SK-MEL-5 (cell line): ENCODE measurements at regions not wholly inside any gene's neighbourhood (a gene's known extent, or its start where the extent isn't known, plus 50 kb on each side); places are given as distances from the start of the nearest gene placed in this dataset.
"Not testable (repeated sequence)": the region's sequence is repeated elsewhere in the genome, so short reads cannot be mapped to it uniquely, and the experiment has no call there.

ENCODE experiments used
- DNase-seq: peaks from one replicate; pipeline ENCODE4 v3.0.0-alpha.2; 2016; ENCODE audit warnings: low read depth, low spot score
- in situ Hi-C: cut with HindIII; loops from 2 replicates; pipeline ENCODE4 v1.10.0; 2016; ENCODE audit warnings: low sequenced_read_pairs, high pct_unique_total_duplicates, low pct_unique_long_range_greater_than_20kb

GRCh38 chr7:15821484-15822427, 135.3 kb upstream of the MEOX2 start:
- no peak for DNase-seq
- in situ Hi-C loops = no loop called here

GRCh38 chr7:15820319-15820718, 133.8 kb upstream of the MEOX2 start:
- no peak for DNase-seq
- in situ Hi-C loops = no loop called here

GRCh38 chr7:15816835-15817426, 130.4 kb upstream of the MEOX2 start:
- in situ Hi-C loops = no loop called here
- no peak for DNase-seq

GRCh38 chr7:15813448-15813847, 127.0 kb upstream of the MEOX2 start:
- in situ Hi-C loops = no loop called here

GRCh38 chr7:15810383-15810782, 123.9 kb upstream of the MEOX2 start:
- DNase-seq, in situ Hi-C loops: not testable (repeated sequence)

More at GRCh38 chr7:15813448-15813847, 127.0 kb upstream of the MEOX2 start:
- DNase-seq = no peak

GRCh38 chr7:15809936-15810335, 123.5 kb upstream of the MEOX2 start:
- in situ Hi-C loops, DNase-seq: not testable (repeated sequence)

- in situ Hi-C loops = no loop called here
- DNase-seq = no peak
Observed at GRCh38 chr7:15805891-15806290, 119.4 kb upstream of the MEOX2 start.

GRCh38 chr7:15802425-15802824, 115.9 kb upstream of the MEOX2 start:
- in situ Hi-C loops = no loop called here
- DNase-seq = no peak

GRCh38 chr7:15801551-15801950, 115.1 kb upstream of the MEOX2 start:
- in situ Hi-C loops = no loop called here
- no peak for DNase-seq

GRCh38 chr7:15801041-15801440, 114.6 kb upstream of the MEOX2 start:
- DNase-seq = no peak

GRCh38 chr7:15798081-15798480, 111.6 kb upstream of the MEOX2 start:
- in situ Hi-C loops = no loop called here
- DNase-seq = no peak

More at GRCh38 chr7:15801041-15801440, 114.6 kb upstream of the MEOX2 start:
- in situ Hi-C loops = no loop called here

GRCh38 chr7:15795393-15795792, 108.9 kb upstream of the MEOX2 start:
- in situ Hi-C loops = no loop called here

GRCh38 chr7:15794801-15795200, 108.3 kb upstream of the MEOX2 start:
- DNase-seq = no peak
- in situ Hi-C loops = no loop called here

More at GRCh38 chr7:15795393-15795792, 108.9 kb upstream of the MEOX2 start:
- no peak for DNase-seq

GRCh38 chr7:15784694-15785030, 98.2 kb upstream of the MEOX2 start:
- in situ Hi-C loops = no loop called here
- no peak for DNase-seq

GRCh38 chr7:15783987-15784693, 97.7 kb upstream of the MEOX2 start:
- in situ Hi-C loops = no loop called here
- DNase-seq = peak; percentile 49

- in situ Hi-C loops = no loop called here
Observed at GRCh38 chr7:15782656-15783055, 96.2 kb upstream of the MEOX2 start.

GRCh38 chr7:15781944-15782343, 95.5 kb upstream of the MEOX2 start:
- in situ Hi-C loops = no loop called here
- no peak for DNase-seq

More at GRCh38 chr7:15782656-15783055, 96.2 kb upstream of the MEOX2 start:
- DNase-seq = no peak

GRCh38 chr7:15780271-15780670, 93.8 kb upstream of the MEOX2 start:
- DNase-seq = no peak
- in situ Hi-C loops = no loop called here
